GM23338 (cell line): ENCODE measurements at regions not wholly inside any gene's neighbourhood (a gene's known extent, or its start where the extent isn't known, plus 50 kb on each side); places are given as distances from the start of the nearest gene placed in this dataset.

ENCODE experiments used
- ATAC-seq: fragments of 200-7000 bp; cut with Tn5 transposase; 3 replicates; pipeline ENCODE4 v1.9.1; 2020
- DNase-seq: peaks from one replicate; pipeline ENCODE4 v3.0.0-alpha.2; 2015; ENCODE audit warnings: low spot score
- H2AFZ ChIP-seq: fragments of 200-600 bp; sonication (generic); 2 replicates; pipeline ENCODE4 v1.8.0; 2016; ENCODE audit warnings: antibody characterized with exemption, mild to moderate bottlenecking, moderate library complexity
- H3F3A ChIP-seq: fragments of 200-600 bp; sonication (generic); replicated peaks from 2 replicates; pipeline ENCODE4 v1.8.0; 2017; ENCODE audit warnings: antibody characterized with exemption, mixed run types, low read depth
- H3K27ac ChIP-seq: fragments of 200-600 bp; sonication (generic); 2 replicates; pipeline ENCODE4 v1.6.1; 2016; ENCODE audit warnings: low read depth
- H3K27me3 ChIP-seq: fragments of 200-600 bp; sonication (generic); 2 replicates; pipeline ENCODE4 v1.8.0; 2016; ENCODE audit warnings: mild to moderate bottlenecking, mixed run types, moderate library complexity; ENCODE audit not compliant: insufficient read depth
- H3K36me3 ChIP-seq: fragments of 200-600 bp; sonication (generic); 2 replicates; pipeline ENCODE4 v1.8.0; 2016; ENCODE audit warnings: mild to moderate bottlenecking; ENCODE audit not compliant: insufficient read depth
- H3K4me1 ChIP-seq: fragments of 200-600 bp; sonication (generic); 2 replicates; pipeline ENCODE4 v1.8.0; 2016; ENCODE audit warnings: mild to moderate bottlenecking, moderate library complexity; ENCODE audit not compliant: insufficient read depth
- H3K4me2 ChIP-seq: fragments of 200-600 bp; sonication (generic); 2 replicates; pipeline ENCODE4 v1.7.1; 2017; ENCODE audit warnings: mixed run types
- H3K4me3 ChIP-seq: fragments of 200-600 bp; sonication (generic); 2 replicates; pipeline ENCODE4 v1.6.1; 2016; ENCODE audit warnings: mixed run types
- H3K79me2 ChIP-seq: fragments of 200-600 bp; sonication (generic); replicated peaks from 2 replicates; pipeline ENCODE4 v1.8.0; 2017; ENCODE audit warnings: mild to moderate bottlenecking; ENCODE audit not compliant: insufficient read depth
- H3K9me2 ChIP-seq: fragments of 200-600 bp; sonication (generic); 2 replicates; pipeline ENCODE4 v1.8.0; 2017; ENCODE audit not compliant: insufficient read depth
- H4K20me1 ChIP-seq: fragments of 200-600 bp; sonication (generic); replicated peaks from 2 replicates; pipeline ENCODE4 v1.8.0; 2017; ENCODE audit warnings: mild to moderate bottlenecking; ENCODE audit not compliant: insufficient read depth
- H3K27ac Mint-ChIP-seq: 2 replicates; pipeline ENCODE4 v1.8.0; 2020; ENCODE audit warnings: inconsistent platforms, mild to moderate bottlenecking, moderate library complexity, mixed read lengths
- H3K27me3 Mint-ChIP-seq: 3 replicates; pipeline ENCODE4 v1.8.0; 2022; ENCODE audit warnings: low read depth, mild to moderate bottlenecking, moderate library complexity, mixed read lengths, inconsistent platforms; ENCODE audit not compliant: insufficient read depth, poor library complexity
- H3K36me3 Mint-ChIP-seq: 3 replicates; pipeline ENCODE4 v1.8.0; 2021; ENCODE audit warnings: low read depth, mild to moderate bottlenecking, inconsistent platforms, moderate library complexity, mixed read lengths
- H3K4me1 Mint-ChIP-seq: 3 replicates; pipeline ENCODE4 v1.8.0; 2020; ENCODE audit warnings: mild to moderate bottlenecking, inconsistent platforms, mixed read lengths
- H3K4me3 Mint-ChIP-seq: 3 replicates; pipeline ENCODE4 v1.8.0; 2021; ENCODE audit warnings: moderate library complexity, mild to moderate bottlenecking, inconsistent platforms, mixed read lengths
- H3K9me3 Mint-ChIP-seq: 3 replicates; pipeline ENCODE4 v1.8.0; 2020; ENCODE audit warnings: moderate library complexity, mild to moderate bottlenecking, inconsistent platforms, mixed read lengths
- CREB1 ChIP-seq: fragments of 250-450 bp; sonication (Bioruptor Pico); IDR thresholded peaks from 2 replicates; pipeline ENCODE4 v1.5.0; 2020; ENCODE audit warnings: low read depth, mild to moderate bottlenecking, moderate library complexity
- CTCF ChIP-seq, 2 experiments: fragments of 200-600 bp in 1 of 2; sonication (generic) in 1 of 2; conservative IDR thresholded peaks; 2 replicates each; pipeline versions ENCODE4 v1.5.1 to v1.6.1; 2016 to 2017; ENCODE audit warnings: antibody characterized with exemption in 2 of 2, low read depth in 2 of 2, mild to moderate bottlenecking in 2 of 2, moderate library complexity in 1 of 2
- ETS1 ChIP-seq: IDR thresholded peaks from 2 replicates; pipeline ENCODE4 v1.6.1; 2016; ENCODE audit warnings: antibody characterized with exemption
- EZH2phosphoT487 ChIP-seq: fragments of 200-600 bp; sonication (generic); IDR thresholded peaks from one replicate; pipeline ENCODE4 v1.8.1; 2018; ENCODE audit warnings: antibody characterized with exemption; ENCODE audit not compliant: unreplicated experiment
- JUNB ChIP-seq: IDR thresholded peaks from one replicate; pipeline ENCODE4 v1.6.1; 2016; ENCODE audit warnings: antibody characterized with exemption; ENCODE audit not compliant: unreplicated experiment
- NANOG ChIP-seq: IDR thresholded peaks from 2 replicates; pipeline ENCODE4 v1.6.1; 2016; ENCODE audit warnings: antibody characterized with exemption, borderline replicate concordance
- POLR2AphosphoS5 ChIP-seq: IDR thresholded peaks from 2 replicates; pipeline ENCODE4 v1.6.1; 2016; ENCODE audit warnings: antibody characterized with exemption, low read depth
- ZNF331 ChIP-seq: fragments of 250-450 bp; sonication (Bioruptor Pico); IDR thresholded peaks from 2 replicates; pipeline ENCODE4 v1.5.0; 2020; ENCODE audit warnings: low read depth, mild to moderate bottlenecking, moderate library complexity
- ZNF462 ChIP-seq: fragments of 250-450 bp; sonication (Bioruptor Pico); IDR thresholded peaks from 2 replicates; pipeline ENCODE4 v1.5.0; 2020; ENCODE audit warnings: mild to moderate bottlenecking, moderate library complexity

GRCh38 chr6:163775313-163775712 is 360.8 kb downstream of the QKI start:
- Histone ChIP-seq H3K4me3 (no peak overlapping the region), H3K4me1 (no peaks in the 10 kb centered on the region), H3K36me3 (no peaks in the 10 kb centered on the region), H3K79me2 (no peaks in the 10 kb centered on the region), H4K20me1 (no peaks in the 10 kb centered on the region), H3K4me2 (no peak overlapping the region), H3K27ac (no peak overlapping the region), H3K9me2 (no peaks in the 10 kb centered on the region), H3F3A (no peaks in the 10 kb centered on the region), H3K27me3 (no peaks in the 10 kb centered on the region), H2AFZ (no peak overlapping the region)
- TF ChIP-seq CREB1 = no peak
- peak; percentile 32 to 55; a peak in 3 of 4 replicates for TF ChIP-seq CTCF (conservative IDR thresholded peaks at IDR 0.05; ENCODE audit: low read depth in 2 of 2)
- TF ChIP-seq NANOG = no peak
- no peak for TF ChIP-seq POLR2AphosphoS5
- TF ChIP-seq JUNB = no peak
- TF ChIP-seq ZNF331 = no peak
- no peak for TF ChIP-seq ETS1
- no peak overlapping the region for H3K4me3 Mint-ChIP-seq
- no peaks in the 10 kb centered on the region for H3K27me3 Mint-ChIP-seq
- H3K4me1 Mint-ChIP-seq = peaks cover 6% of the 10 kb centered on the region; the same call in 1 of the 3 replicates
- no peak overlapping the region for H3K27ac Mint-ChIP-seq
- no peaks in the 10 kb centered on the region for H3K36me3 Mint-ChIP-seq
- DNase-seq = peak; percentile 55
- H3K9me3 Mint-ChIP-seq = no peaks in the 10 kb centered on the region
- ATAC-seq = peak; percentile 79

- H3K9me3 Mint-ChIP-seq = no peaks in the 10 kb centered on the region
- H3K27ac Mint-ChIP-seq = no peak overlapping the region
- H2AFZ ChIP-seq = no peak overlapping the region
- no peak overlapping the region for H3K27ac ChIP-seq
- TF ChIP-seq ZNF331 (no peak), ZNF462 (CRISPR knock-in tag) (no peak), ETS1 (no peak), EZH2phosphoT487 (no peak)
- H3K4me3 Mint-ChIP-seq = no peak overlapping the region
- no peaks in the 10 kb centered on the region for H3K4me1 ChIP-seq
- H3K36me3 Mint-ChIP-seq = no peaks in the 10 kb centered on the region
- H3K79me2 ChIP-seq = no peaks in the 10 kb centered on the region
- ATAC-seq (no peak), DNase-seq (no peak)
- no peaks in the 10 kb centered on the region for H3K27me3 ChIP-seq
- H4K20me1 ChIP-seq = no peaks in the 10 kb centered on the region
- peaks cover 2% of the 10 kb centered on the region; the same call in 1 of the 3 replicates for H3K4me1 Mint-ChIP-seq
- no peak overlapping the region for H3K4me3 ChIP-seq
- H3K27me3 Mint-ChIP-seq = no peaks in the 10 kb centered on the region
- no peak overlapping the region for H3K4me2 ChIP-seq
- H3K9me2 ChIP-seq = no peaks in the 10 kb centered on the region
- H3F3A ChIP-seq = no peaks in the 10 kb centered on the region
- no peaks in the 10 kb centered on the region for H3K36me3 ChIP-seq
These were observed 360.0 kb downstream of the QKI start for GRCh38 chr6:163774485-163774884.
